ENCODE measurements at regions not wholly inside any gene's neighbourhood (a gene's known extent, or its start where the extent isn't known, plus 50 kb on each side); places are given as distances from the start of the nearest gene placed in this dataset.
A peak's percentile ranks its signal among the peaks of the same experiment; 100 is the strongest.
"Not testable (repeated sequence)": the region's sequence is repeated elsewhere in the genome, so short reads cannot be mapped to it uniquely, and the experiment has no call there.

DNA sequence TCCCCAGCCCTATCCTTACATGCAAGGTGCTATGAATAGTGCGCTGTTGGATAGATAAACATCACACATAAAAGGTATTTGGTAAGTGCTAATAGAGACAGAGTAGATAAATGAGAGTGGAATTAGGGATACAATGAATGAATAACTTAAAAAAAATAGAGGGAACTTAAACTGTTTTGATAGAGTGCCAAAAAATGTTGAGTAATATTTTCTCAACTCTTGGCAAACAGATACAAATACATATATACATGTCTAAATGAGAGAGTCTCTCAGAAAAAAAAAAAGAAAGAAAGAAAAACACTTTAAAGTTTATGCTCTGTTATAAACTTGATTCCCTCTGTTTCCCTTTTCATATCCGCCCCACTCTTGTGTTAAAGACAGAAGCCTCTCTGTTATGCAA, 667.4 kb downstream of the ROBO2 start:
- no peak for DNase-seq (ENCODE audit: low read depth)

GRCh38 chr3:77709155-77709554, 669.3 kb downstream of the ROBO2 start:
- no peak for DNase-seq (ENCODE audit: low read depth)

DNA sequence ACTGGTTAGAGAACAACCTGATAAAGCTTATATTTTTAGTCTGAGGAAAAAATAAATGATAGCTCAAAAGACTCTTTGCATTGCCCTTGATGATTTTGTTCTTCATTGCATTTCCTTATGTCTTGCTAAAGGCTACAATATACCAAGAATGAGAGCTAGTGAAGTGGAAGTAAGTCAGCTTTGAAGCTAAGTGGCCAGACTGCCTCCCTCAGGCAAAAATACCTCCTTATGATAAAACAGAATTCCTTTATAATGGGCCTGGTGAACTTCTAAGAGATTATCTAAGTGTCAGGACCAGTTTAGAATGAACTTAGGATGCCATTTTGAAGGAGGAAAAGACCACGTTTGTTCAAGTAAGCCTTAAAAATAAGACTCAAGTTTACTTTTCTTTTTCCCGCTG, 678.4 kb downstream of the ROBO2 start:
- no peak for DNase-seq (ENCODE audit: low read depth)

- DNase-seq (ENCODE audit: low read depth): no peak
Observed at GRCh38 chr3:77720460-77720971, 680.6 kb downstream of the ROBO2 start.

GRCh38 chr3:77726517-77726916, 686.6 kb downstream of the ROBO2 start:
- DNase-seq (ENCODE audit: low read depth): no peak

- DNase-seq (ENCODE audit: low read depth): no peak
Observed at GRCh38 chr3:77746048-77746447, 706.1 kb downstream of the ROBO2 start.

DNA sequence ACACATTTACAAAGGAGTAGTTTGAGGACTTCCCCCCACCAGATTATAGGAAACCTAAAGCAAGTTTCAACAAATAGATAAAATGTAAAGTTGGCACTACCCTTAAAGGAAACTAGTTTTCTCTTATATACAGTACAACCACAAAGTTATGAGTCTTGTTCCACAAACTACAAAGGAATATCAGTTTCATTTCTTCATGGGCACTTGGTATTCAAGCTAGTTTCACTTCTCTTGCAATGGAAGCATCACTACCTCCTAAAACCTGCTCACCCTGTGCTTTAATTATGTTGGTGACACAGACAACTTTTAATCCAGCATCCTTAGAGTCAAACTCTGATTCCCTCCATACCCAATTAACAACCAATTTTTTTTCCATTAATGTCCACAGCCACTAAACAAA, 707.0 kb downstream of the ROBO2 start:
- no peak for DNase-seq (ENCODE audit: low read depth)

DNA sequence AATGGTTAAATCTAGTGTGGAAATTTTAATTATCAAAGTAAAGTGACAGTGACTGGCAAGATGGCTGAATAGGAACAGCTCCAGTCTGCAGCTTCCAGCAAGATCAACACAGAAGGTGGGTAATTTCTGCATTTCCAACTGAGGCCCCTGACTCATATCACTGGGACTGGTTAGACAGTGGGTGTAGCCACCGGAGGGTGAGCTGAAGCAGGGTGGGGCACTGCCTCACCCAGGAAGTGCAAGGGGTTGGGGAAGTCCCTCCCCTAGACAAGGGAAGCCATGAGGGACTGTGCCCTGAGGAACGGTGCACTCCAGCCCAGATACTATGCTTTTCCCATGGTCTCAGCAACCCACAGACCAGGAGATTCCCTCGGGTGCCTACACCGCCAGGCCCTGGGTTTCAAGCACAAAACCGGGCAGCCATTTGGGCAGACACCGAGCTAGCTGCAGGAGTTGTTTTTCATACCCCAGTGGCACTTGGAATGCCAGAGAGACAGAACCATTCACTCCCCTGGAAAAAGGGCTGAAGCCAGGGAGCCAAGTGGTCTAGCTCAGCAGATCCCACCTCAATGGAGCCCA, 716.6 kb downstream of the ROBO2 start:
- DNase-seq (ENCODE audit: low read depth): not testable (repeated sequence)

- DNase-seq (ENCODE audit: low read depth): no peak
Observed at GRCh38 chr3:77772459-77772858, 732.6 kb downstream of the ROBO2 start.

GRCh38 chr3:77773084-77773483, 733.2 kb downstream of the ROBO2 start:
- DNase-seq (ENCODE audit: low read depth): no peak

- DNase-seq (ENCODE audit: low read depth): no peak
Observed at GRCh38 chr3:77780278-77780996, 740.5 kb downstream of the ROBO2 start.

- no peak for DNase-seq (ENCODE audit: low read depth)
Observed at GRCh38 chr3:77786216-77786615, 746.3 kb downstream of the ROBO2 start.

GRCh38 chr3:77795013-77795412, 755.1 kb downstream of the ROBO2 start:
- no peak for DNase-seq (ENCODE audit: low read depth)

DNA sequence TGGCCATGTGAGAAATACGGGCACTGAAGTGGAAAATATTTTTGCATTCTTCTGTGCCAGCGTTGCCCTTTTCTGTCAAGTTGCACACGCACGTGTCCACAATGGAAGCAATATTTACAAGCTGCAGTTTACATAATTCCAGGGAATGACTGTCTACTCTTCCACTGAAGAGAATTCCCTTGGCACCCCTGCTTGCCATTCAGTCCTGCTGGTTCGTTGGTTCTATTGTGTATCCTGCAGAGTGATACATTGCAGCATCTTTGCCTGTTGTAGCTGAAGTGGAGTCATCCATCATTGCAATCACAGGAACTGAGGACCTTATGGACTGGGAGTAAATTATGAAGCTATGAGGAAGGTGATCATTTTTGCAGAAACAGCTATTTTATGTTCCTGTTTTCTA, 759.4 kb downstream of the ROBO2 start:
- DNase-seq (ENCODE audit: low read depth): no peak

DNA sequence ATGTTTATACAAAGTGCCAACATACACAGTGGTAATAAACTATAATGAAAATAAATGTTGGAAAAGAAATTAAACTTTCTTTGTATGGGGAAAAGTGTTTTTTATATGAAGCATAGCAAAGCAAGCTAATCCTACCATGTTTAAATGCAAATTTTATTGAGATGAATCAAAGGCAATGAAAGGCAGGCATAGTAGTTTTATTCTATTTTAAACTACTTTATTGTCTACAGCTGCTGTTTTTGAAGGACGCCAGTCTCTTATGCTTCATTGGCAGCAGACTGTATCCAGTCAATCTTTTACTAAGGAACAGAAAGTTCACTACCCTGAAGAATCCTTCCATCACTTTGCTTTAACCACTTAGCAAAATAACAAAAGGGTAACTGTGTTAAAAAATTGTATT, 761.0 kb downstream of the ROBO2 start:
- DNase-seq (ENCODE audit: low read depth): no peak

GRCh38 chr3:77807312-77807711, 767.4 kb downstream of the ROBO2 start:
- no peak for DNase-seq (ENCODE audit: low read depth)

GRCh38 chr3:77814845-77815244, 774.9 kb downstream of the ROBO2 start:
- no peak for DNase-seq (ENCODE audit: low read depth)

GRCh38 chr3:77815467-77815866, 775.6 kb downstream of the ROBO2 start:
- no peak for DNase-seq (ENCODE audit: low read depth)

- DNase-seq (ENCODE audit: low read depth): no peak
Observed at GRCh38 chr3:77816366-77816765, 776.5 kb downstream of the ROBO2 start.

DNA sequence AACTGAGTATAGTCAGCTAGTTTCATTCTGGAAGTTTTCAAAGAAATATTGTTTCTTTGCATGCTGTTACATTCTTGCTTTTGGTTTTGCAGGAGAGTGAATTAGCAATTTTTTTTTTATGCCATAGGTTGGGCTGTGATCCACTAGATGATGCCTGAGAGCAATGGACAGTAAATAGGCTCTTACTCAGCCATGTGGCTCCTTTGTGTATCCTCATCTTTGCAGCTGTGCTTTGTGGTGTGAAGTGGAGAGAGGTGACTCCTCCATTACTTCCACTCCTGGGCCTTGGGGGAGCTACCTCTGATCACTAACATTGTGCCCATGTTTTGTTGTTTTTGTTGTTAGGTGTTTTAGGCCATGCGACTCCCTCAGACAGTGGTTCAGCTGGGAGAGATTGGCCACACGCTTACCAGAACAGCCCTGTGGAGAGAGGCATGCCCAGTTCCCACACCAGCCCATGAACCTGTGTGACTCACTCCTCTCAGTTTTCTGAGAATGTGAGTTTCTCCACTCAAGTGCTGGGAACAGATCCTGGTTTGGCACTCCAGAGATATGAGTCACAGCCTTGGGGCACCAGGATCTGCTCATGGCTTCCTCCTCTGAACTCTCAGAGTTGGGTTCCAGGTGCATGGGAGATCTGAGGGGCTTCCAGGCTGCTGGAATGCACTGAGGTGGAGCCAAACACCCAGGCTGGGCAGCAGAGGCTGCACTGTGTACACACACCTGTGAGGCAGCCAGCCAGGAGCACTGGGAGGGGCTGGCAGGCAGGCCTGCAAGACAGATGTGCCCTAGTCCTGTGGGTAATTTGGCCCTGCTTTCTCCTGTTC, 785.3 kb downstream of the ROBO2 start:
- peak; percentile 68 for DNase-seq (ENCODE audit: low read depth)

DNA sequence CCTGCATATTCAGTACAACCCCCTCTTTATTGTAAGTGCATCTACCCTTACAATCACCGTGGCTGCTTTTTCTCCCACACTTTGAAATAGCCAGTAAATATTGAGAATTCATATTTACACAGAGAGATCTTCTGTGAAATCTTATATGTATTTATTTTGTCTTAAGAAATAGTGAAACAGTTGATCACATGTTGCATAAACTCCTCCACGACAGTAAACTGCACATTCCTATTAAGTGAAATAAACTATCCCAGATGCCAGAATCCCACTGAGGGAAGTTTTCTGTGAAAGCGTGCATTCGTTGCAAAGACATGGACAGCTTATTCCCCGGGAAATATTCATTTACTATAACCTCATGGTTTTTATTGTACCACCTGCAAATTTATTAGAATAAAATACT, 796.0 kb downstream of the ROBO2 start:
- DNase-seq (ENCODE audit: low read depth): no peak

GRCh38 chr3:77837456-77838025, 797.6 kb downstream of the ROBO2 start:
- no peak for DNase-seq (ENCODE audit: low read depth)

DNA sequence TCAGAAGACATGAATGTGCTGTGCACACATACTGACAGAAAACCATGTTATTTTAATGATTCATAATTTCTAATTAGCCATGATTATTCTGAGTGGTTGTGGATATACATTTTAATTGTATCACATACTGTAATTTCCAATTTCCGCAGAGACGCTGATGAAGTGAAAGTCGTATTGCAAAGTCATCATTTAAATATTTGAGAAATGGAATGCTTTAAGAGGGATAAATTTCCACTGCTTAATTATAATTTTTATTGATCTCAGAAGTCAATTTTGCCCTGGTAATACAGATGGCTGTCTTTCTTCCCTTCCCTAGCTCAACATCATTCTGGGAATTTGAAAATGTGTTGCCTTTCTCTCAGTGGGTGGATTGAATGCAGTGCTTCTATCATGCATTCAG, 819.3 kb downstream of the ROBO2 start:
- no peak for DNase-seq (ENCODE audit: low read depth)
